ENCODE measurements at regions not wholly inside any gene's neighbourhood (a gene's known extent, or its start where the extent isn't known, plus 50 kb on each side); places are given as distances from the start of the nearest gene placed in this dataset.

- Histone ChIP-seq H3K27me3 (no peaks in the 10 kb centered on the region), H3K27ac (no peak overlapping the region), H3K4me3 (no peak overlapping the region), H3K36me3 (no peaks in the 10 kb centered on the region), H3K4me1 (no peaks in the 10 kb centered on the region), H3K9me3 (no peaks in the 10 kb centered on the region)
- DNase-seq: no peak
- WGBS, 2 donors (ENCODE audit: low coverage in 1 of 2): 72 to 73% methylated on average over 2 of the region's 2 CpGs
- intact Hi-C loops (cut with DNase I; ENCODE audit: low total_unique reads): no loop called here
- in situ Hi-C loops (cut with MboI; ENCODE audit: low pct_ligation_motif_present in 1 of 4, low pct_unique_long_range_greater_than_20kb in 1 of 4, low sequenced_read_pairs in 3 of 4): no loop called here
- no peak for TF ChIP-seq POLR2A (IDR thresholded peaks at IDR 0.05)
- no peak for TF ChIP-seq POLR2AphosphoS5 (IDR thresholded peaks at IDR 0.05)
- TF ChIP-seq EP300 (IDR thresholded peaks at IDR 0.05; ENCODE audit: low read depth): no peak
- no peak for TF ChIP-seq CTCF (IDR thresholded peaks at IDR 0.05)
Observed at GRCh38 chr6:103979308-103979707, 880.4 kb downstream of the HACE1 start.

- Histone ChIP-seq H3K27me3 (no peaks in the 10 kb centered on the region), H3K9me3 (no peaks in the 10 kb centered on the region), H3K36me3 (no peaks in the 10 kb centered on the region), H3K27ac (no peak overlapping the region), H3K4me3 (no peak overlapping the region), H3K4me1 (no peaks in the 10 kb centered on the region)
- in situ Hi-C loops (cut with MboI; ENCODE audit: low pct_ligation_motif_present in 1 of 4, low pct_unique_long_range_greater_than_20kb in 1 of 4, low sequenced_read_pairs in 3 of 4): no loop called here
- TF ChIP-seq CTCF (IDR thresholded peaks at IDR 0.05) (no peak), EP300 (IDR thresholded peaks at IDR 0.05; ENCODE audit: low read depth) (no peak), POLR2AphosphoS5 (IDR thresholded peaks at IDR 0.05) (no peak), POLR2A (IDR thresholded peaks at IDR 0.05) (no peak)
- intact Hi-C loops (cut with DNase I; ENCODE audit: low total_unique reads): no loop called here
- DNase-seq: no peak
Observed at GRCh38 chr6:103937389-103937788, 922.3 kb downstream of the HACE1 start.

- no peak for TF ChIP-seq EP300 (IDR thresholded peaks at IDR 0.05; ENCODE audit: low read depth)
- Histone ChIP-seq H3K4me1 (no peaks in the 10 kb centered on the region), H3K9me3 (no peaks in the 10 kb centered on the region), H3K4me3 (no peak overlapping the region), H3K36me3 (no peaks in the 10 kb centered on the region), H3K27me3 (no peaks in the 10 kb centered on the region), H3K27ac (no peak overlapping the region)
- intact Hi-C loops (cut with DNase I; ENCODE audit: low total_unique reads) (no loop called here), in situ Hi-C loops (cut with MboI; ENCODE audit: low pct_ligation_motif_present in 1 of 4, low pct_unique_long_range_greater_than_20kb in 1 of 4, low sequenced_read_pairs in 3 of 4) (no loop called here)
- WGBS, 2 donors (ENCODE audit: low coverage in 1 of 2): 84 to 89% methylated on average over 2 of the region's 2 CpGs
- no peak for DNase-seq
Observed at GRCh38 chr6:103925317-103925716, 934.4 kb downstream of the HACE1 start.

- TF ChIP-seq POLR2AphosphoS5 (IDR thresholded peaks at IDR 0.05) (no peak), POLR2A (IDR thresholded peaks at IDR 0.05) (no peak), EP300 (IDR thresholded peaks at IDR 0.05; ENCODE audit: low read depth) (no peak), CTCF (IDR thresholded peaks at IDR 0.05) (no peak)
- Histone ChIP-seq H3K36me3 (no peaks in the 10 kb centered on the region), H3K4me1 (no peaks in the 10 kb centered on the region), H3K4me3 (no peak overlapping the region), H3K9me3 (peaks cover 0 to 3% of the 10 kb centered on the region in 2 donors), H3K27me3 (no peaks in the 10 kb centered on the region), H3K27ac (no peak overlapping the region)
- intact Hi-C loops (cut with DNase I; ENCODE audit: low total_unique reads): no loop called here
- DNase-seq: no peak
- in situ Hi-C loops (cut with MboI; ENCODE audit: low pct_ligation_motif_present in 1 of 4, low pct_unique_long_range_greater_than_20kb in 1 of 4, low sequenced_read_pairs in 3 of 4): no loop called here
Observed at GRCh38 chr6:103910018-103910417, 949.7 kb downstream of the HACE1 start.

GRCh38 chr6:103908898-103909297 lies 950.8 kb downstream of the HACE1 start:
- no peak for DNase-seq
- in situ Hi-C loops (cut with MboI; ENCODE audit: low pct_ligation_motif_present in 1 of 4, low pct_unique_long_range_greater_than_20kb in 1 of 4, low sequenced_read_pairs in 3 of 4): no loop called here
- Histone ChIP-seq H3K27me3 (no peaks in the 10 kb centered on the region), H3K4me1 (no peaks in the 10 kb centered on the region), H3K4me3 (no peak overlapping the region), H3K36me3 (no peaks in the 10 kb centered on the region), H3K9me3 (peaks cover 0 to 3% of the 10 kb centered on the region in 2 donors), H3K27ac (no peak overlapping the region)
- TF ChIP-seq CTCF (IDR thresholded peaks at IDR 0.05): no peak
- TF ChIP-seq POLR2A (IDR thresholded peaks at IDR 0.05): no peak
- no peak for TF ChIP-seq EP300 (IDR thresholded peaks at IDR 0.05; ENCODE audit: low read depth)
- no peak for TF ChIP-seq POLR2AphosphoS5 (IDR thresholded peaks at IDR 0.05)
- intact Hi-C loops (cut with DNase I; ENCODE audit: low total_unique reads): no loop called here
- WGBS, 2 donors (ENCODE audit: low coverage in 1 of 2): 75 to 83% methylated on average over 1 to 3 of the region's 3 CpGs
